ENCODE measurements at regions not wholly inside any gene's neighbourhood (a gene's known extent, or its start where the extent isn't known, plus 50 kb on each side); places are given as distances from the start of the nearest gene placed in this dataset.

GRCh38 chr1:234938135-234938534, 190.5 kb downstream of the TOMM20 start:
- DNase-seq, result no peak
- H3K4me1 ChIP-seq, result peaks cover 0 to 9% (median 3%) of the 10 kb centered on the region in 4 donors
- no peak overlapping the region for H3K27ac ChIP-seq
- no peak overlapping the region for H3K4me3 ChIP-seq
- H3K36me3 ChIP-seq, result no peaks in the 10 kb centered on the region
- no peaks in the 10 kb centered on the region for H3K9me3 ChIP-seq
- no peaks in the 10 kb centered on the region for H3K27me3 ChIP-seq
- no peak for TF ChIP-seq POLR2A (IDR thresholded peaks at IDR 0.05)
- TF ChIP-seq CTCF (IDR thresholded peaks at IDR 0.05), result no peak

GRCh38 chr1:234936612-234937389, 191.8 kb downstream of the TOMM20 start:
- Histone ChIP-seq H3K4me3 (no peak overlapping the region), H3K27me3 (no peaks in the 10 kb centered on the region), H3K27ac (no peak overlapping the region), H3K9me3 (no peaks in the 10 kb centered on the region), H3K36me3 (no peaks in the 10 kb centered on the region), H3K4me1 (peaks cover 0 to 10% (median 3%) of the 10 kb centered on the region in 4 donors)
- no peak for TF ChIP-seq CTCF (IDR thresholded peaks at IDR 0.05)
- TF ChIP-seq POLR2A (IDR thresholded peaks at IDR 0.05), result no peak
- DNase-seq, result no peak

GRCh38 chr1:234934611-234935033, 194.0 kb downstream of the TOMM20 start:
- Histone ChIP-seq H3K27me3 (no peaks in the 10 kb centered on the region), H3K36me3 (no peaks in the 10 kb centered on the region), H3K4me1 (peaks cover 0 to 10% (median 3%) of the 10 kb centered on the region in 4 donors), H3K27ac (no peak overlapping the region), H3K4me3 (no peak overlapping the region), H3K9me3 (no peaks in the 10 kb centered on the region)
- TF ChIP-seq POLR2A (IDR thresholded peaks at IDR 0.05) (no peak), CTCF (IDR thresholded peaks at IDR 0.05) (no peak)
- DNase-seq, result peak in 1 of 3 donors; percentile 40

- Histone ChIP-seq H3K4me3 (no peak overlapping the region), H3K27ac (peak overlapping the region in 1 of 4 donors; percentile 13), H3K36me3 (no peaks in the 10 kb centered on the region), H3K27me3 (no peaks in the 10 kb centered on the region), H3K4me1 (peaks cover 0 to 10% (median 3%) of the 10 kb centered on the region in 4 donors), H3K9me3 (no peaks in the 10 kb centered on the region)
- TF ChIP-seq POLR2A (IDR thresholded peaks at IDR 0.05) (no peak), CTCF (IDR thresholded peaks at IDR 0.05) (no peak)
- peak in 2 of 3 donors; percentile 50 to 57 for DNase-seq
Observed at GRCh38 chr1:234933475-234933874, 195.2 kb downstream of the TOMM20 start.

- Histone ChIP-seq H3K4me3 (no peak overlapping the region), H3K27me3 (no peaks in the 10 kb centered on the region), H3K27ac (peak overlapping the region in 1 of 4 donors; percentile 13), H3K9me3 (no peaks in the 10 kb centered on the region), H3K4me1 (peaks cover 0 to 10% (median 3%) of the 10 kb centered on the region in 4 donors), H3K36me3 (no peaks in the 10 kb centered on the region)
- no peak for TF ChIP-seq POLR2A (IDR thresholded peaks at IDR 0.05)
- no peak for TF ChIP-seq CTCF (IDR thresholded peaks at IDR 0.05)
- peak in 1 of 3 donors; percentile 46 for DNase-seq
Observed at GRCh38 chr1:234932511-234933430, 195.9 kb downstream of the TOMM20 start.
